PC-9 (cell line): ENCODE measurements at regions not wholly inside any gene's neighbourhood (a gene's known extent, or its start where the extent isn't known, plus 50 kb on each side); places are given as distances from the start of the nearest gene placed in this dataset.

Experiments
- EZH2 ChIP-seq: fragments of 200-600 bp; sonication (generic); IDR thresholded peaks from 2 replicates; pipeline ENCODE4 v1.8.0; 2017; ENCODE audit warnings: antibody characterized with exemption, low read depth
- TF ChIP-seq, protein P1 (sequence below): fragments of 200-600 bp; sonication (generic); conservative IDR thresholded peaks from 2 replicates; pipeline ENCODE4 v1.6.1; 2017; ENCODE audit warnings: mixed run types, antibody characterized with exemption, mild to moderate bottlenecking, moderate library complexity

DNA sequence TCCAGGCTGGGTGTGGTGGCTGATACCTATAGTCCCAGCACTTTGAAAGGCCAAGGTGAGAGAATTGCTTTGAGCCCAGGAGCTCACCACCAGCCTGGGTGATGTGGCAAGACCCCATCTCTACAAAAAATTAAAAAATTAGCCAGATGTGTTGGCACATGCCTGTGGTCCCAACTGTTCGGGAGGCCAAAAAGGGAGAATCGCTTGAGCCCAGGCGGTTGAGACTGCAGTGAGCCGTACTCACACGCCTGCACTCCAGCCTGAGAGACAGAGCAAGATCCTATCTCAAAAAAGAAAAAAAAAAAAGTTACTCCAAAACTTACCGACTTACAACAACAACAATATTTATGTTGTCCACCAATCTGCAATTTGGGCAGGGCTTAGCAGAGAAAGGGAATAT is 178.0 kb upstream of the FN1 start:
- TF ChIP-seq, protein P1, sequence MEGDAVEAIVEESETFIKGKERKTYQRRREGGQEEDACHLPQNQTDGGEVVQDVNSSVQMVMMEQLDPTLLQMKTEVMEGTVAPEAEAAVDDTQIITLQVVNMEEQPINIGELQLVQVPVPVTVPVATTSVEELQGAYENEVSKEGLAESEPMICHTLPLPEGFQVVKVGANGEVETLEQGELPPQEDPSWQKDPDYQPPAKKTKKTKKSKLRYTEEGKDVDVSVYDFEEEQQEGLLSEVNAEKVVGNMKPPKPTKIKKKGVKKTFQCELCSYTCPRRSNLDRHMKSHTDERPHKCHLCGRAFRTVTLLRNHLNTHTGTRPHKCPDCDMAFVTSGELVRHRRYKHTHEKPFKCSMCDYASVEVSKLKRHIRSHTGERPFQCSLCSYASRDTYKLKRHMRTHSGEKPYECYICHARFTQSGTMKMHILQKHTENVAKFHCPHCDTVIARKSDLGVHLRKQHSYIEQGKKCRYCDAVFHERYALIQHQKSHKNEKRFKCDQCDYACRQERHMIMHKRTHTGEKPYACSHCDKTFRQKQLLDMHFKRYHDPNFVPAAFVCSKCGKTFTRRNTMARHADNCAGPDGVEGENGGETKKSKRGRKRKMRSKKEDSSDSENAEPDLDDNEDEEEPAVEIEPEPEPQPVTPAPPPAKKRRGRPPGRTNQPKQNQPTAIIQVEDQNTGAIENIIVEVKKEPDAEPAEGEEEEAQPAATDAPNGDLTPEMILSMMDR, result no peak
- no peak for TF ChIP-seq EZH2
